HepG2 (cell line): ENCODE measurements at regions not wholly inside any gene's neighbourhood (a gene's known extent, or its start where the extent isn't known, plus 50 kb on each side); places are given as distances from the start of the nearest gene placed in this dataset.

Experiments
- ATAC-seq: fragments of 200-7000 bp; cut with Tn5 transposase; 3 replicates; pipeline ENCODE4 v1.9.1; 2020; ENCODE audit warnings: mild to moderate bottlenecking, moderate library complexity
- BruUV-seq: library from RNA; stranded (reverse); fragments of 400-500 nt; replicated peaks from 2 replicates; lab custom pipeline; 2021; lab: Mats Ljungman, UMichigan
- CTCF ChIA-PET: fragments of 300-600 bp; formaldehyde crosslinking; extraction: SDS; loops from one replicate; lab custom pipeline; 2021; ENCODE audit warnings: low total read pairs, inconsistent platforms, low intra/inter-chr PET ratio; lab: Yijun Ruan, JAX
- POLR2A ChIA-PET: fragments of 350-600 bp; sonication (Branson Sonifier 250); formaldehyde crosslinking; loops from one replicate; lab custom pipeline; 2020; ENCODE audit warnings: antibody characterized with exemption, inconsistent platforms; lab: Yijun Ruan, JAX
- DNase-seq: peaks from one replicate; pipeline ENCODE4 v3.0.0-alpha.2; 2015; ENCODE audit warnings: low spot score
- FAIRE-seq: peaks from 3 replicates; lab custom pipeline; 2011; peaks lifted over from hg19 to GRCh38; lab: Jason Lieb, UNC
- H2AFZ ChIP-seq: one replicate; pipeline ENCODE4 v1.6.1; 2011; ENCODE audit warnings: low read length, inconsistent platforms
- H3K27ac ChIP-seq: fragments of 300-600 bp; 3 replicates; pipeline ENCODE4 v1.8.0; 2011; ENCODE audit warnings: mixed run types, mild to moderate bottlenecking, mixed read lengths, low read length, inconsistent platforms; ENCODE audit not compliant: insufficient read depth; ENCODE audit errors: extremely low read length
- H3K27me3 ChIP-seq, 2 experiments: fragments of 200-600 bp in 1 of 2; 2 replicates in 1 of 2; 3 replicates in 1 of 2; pipeline versions ENCODE4 v1.6.0 to v1.8.0; 2011; ENCODE audit warnings: low read length in 2 of 2, mild to moderate bottlenecking in 2 of 2, moderate library complexity in 2 of 2, inconsistent platforms in 1 of 2; ENCODE audit not compliant: insufficient read depth in 2 of 2, control insufficient read depth in 1 of 2
- H3K36me3 ChIP-seq, 2 experiments: fragments of 200-600 bp in 1 of 2; replicated peaks in 1 of 2; 2 replicates in 1 of 2; 3 replicates in 1 of 2; pipeline versions ENCODE4 v1.5.1 to v1.8.0; 2011; ENCODE audit warnings: low read length in 2 of 2, inconsistent platforms in 1 of 2; ENCODE audit not compliant: insufficient read depth in 2 of 2, control insufficient read depth in 1 of 2
- H3K4me1 ChIP-seq: 2 replicates; pipeline ENCODE4 v1.5.1; 2012; ENCODE audit warnings: low read length, inconsistent platforms; ENCODE audit not compliant: insufficient read depth
- H3K4me2 ChIP-seq: 2 replicates; pipeline ENCODE4 v1.6.0; 2011; ENCODE audit warnings: low read depth, low read length, inconsistent platforms
- H3K4me3 ChIP-seq, 3 experiments: fragments of 200-600 bp in 1 of 3; sonication (generic), shearing (Covaris generic) in 1 of 3; replicated peaks in 1 of 3; 2 replicates each; pipeline ENCODE4 v1.5.1; 2011 to 2016; ENCODE audit warnings: low read length in 3 of 3, inconsistent platforms in 2 of 3, low read depth in 2 of 3, mild to moderate bottlenecking in 2 of 3, control low read depth in 1 of 3, mixed read lengths in 1 of 3; ENCODE audit not compliant: insufficient read depth in 1 of 3
- H3K79me2 ChIP-seq: one replicate; pipeline ENCODE4 v1.6.1; 2011; ENCODE audit warnings: low read length, inconsistent platforms; ENCODE audit not compliant: insufficient read depth
- H3K9ac ChIP-seq: 2 replicates; pipeline ENCODE4 v1.6.0; 2011; ENCODE audit warnings: mild to moderate bottlenecking, low read depth, low read length, inconsistent platforms; ENCODE audit not compliant: insufficient read depth
- H3K9me3 ChIP-seq: 2 replicates; pipeline ENCODE4 v1.5.1; 2012; ENCODE audit warnings: mild to moderate bottlenecking, low read length
- H4K20me1 ChIP-seq: 2 replicates; pipeline ENCODE4 v1.6.0; 2011; ENCODE audit warnings: inconsistent platforms, mild to moderate bottlenecking, low read length, moderate library complexity; ENCODE audit not compliant: insufficient read depth
- ATAD3A ChIP-seq: sonication (generic); formaldehyde crosslinking; IDR thresholded peaks from 2 replicates; pipeline ENCODE4 v1.4.0; 2020; ENCODE audit warnings: missing genetic modification reagents
- ELF4 ChIP-seq: sonication (generic); formaldehyde crosslinking; IDR thresholded peaks from 2 replicates; pipeline ENCODE4 v1.5.0; 2020; ENCODE audit warnings: missing genetic modification reagents, mild to moderate bottlenecking, moderate library complexity, borderline replicate concordance
- HOXA9 ChIP-seq: sonication (generic); formaldehyde crosslinking; IDR thresholded peaks from 2 replicates; pipeline ENCODE4 v1.8.1; 2022; ENCODE audit warnings: missing genetic modification reagents, mild to moderate bottlenecking, moderate library complexity, borderline replicate concordance
- IKZF4 ChIP-seq: sonication (generic); formaldehyde crosslinking; IDR thresholded peaks from 2 replicates; pipeline ENCODE4 v1.5.1; 2020; ENCODE audit warnings: borderline replicate concordance, mild to moderate bottlenecking, low read depth, missing genetic modification reagents; ENCODE audit errors: not compliant biosample characterization
- MAFF ChIP-seq: IDR thresholded peaks from 2 replicates; pipeline ENCODE4 v1.6.1; 2011; ENCODE audit warnings: low read depth, low read length, improper control_type of control experiment
- MAFK ChIP-seq, 2 experiments: IDR thresholded peaks in 1 of 2; conservative IDR thresholded peaks in 1 of 2; 2 replicates each; pipeline ENCODE4 v1.6.1; 2011; ENCODE audit warnings: improper control_type of control experiment in 2 of 2, low read length in 2 of 2
- MATR3 ChIP-seq: sonication (generic); formaldehyde crosslinking; IDR thresholded peaks from 2 replicates; pipeline ENCODE4 v1.4.0; 2020; ENCODE audit warnings: missing genetic modification reagents
- MXI1 ChIP-seq: IDR thresholded peaks from 3 replicates; pipeline ENCODE4 v1.6.1; 2012; ENCODE audit warnings: low read depth, low read length, inconsistent platforms, borderline replicate concordance
- NCOA5 ChIP-seq: sonication (generic); formaldehyde crosslinking; IDR thresholded peaks from 2 replicates; pipeline ENCODE4 v1.4.0; 2020; ENCODE audit warnings: missing genetic modification reagents
- RBFOX2 ChIP-seq: fragments of 200-400 bp; formaldehyde crosslinking; IDR thresholded peaks from 2 replicates; pipeline ENCODE4 v1.6.1; 2017; ENCODE audit warnings: low read depth, mild to moderate bottlenecking, low read length
- ZNF724P ChIP-seq: sonication (generic); formaldehyde crosslinking; IDR thresholded peaks from 2 replicates; pipeline ENCODE4 v1.8.0; 2022; ENCODE audit warnings: missing genetic modification reagents, borderline replicate concordance
- ZNF749 ChIP-seq: sonication (generic); formaldehyde crosslinking; IDR thresholded peaks from 2 replicates; pipeline ENCODE4 v1.8.0; 2022; ENCODE audit warnings: mild to moderate bottlenecking, missing genetic modification reagents, moderate library complexity, borderline replicate concordance
- WGBS: methylation state at CpG from one replicate; pipeline ENCODE4 v1.1.6; 2017; ENCODE audit warnings: low lambda C conversion rate; 5-methylcytosine and 5-hydroxymethylcytosine counted together
- in situ Hi-C: cut with HindIII; loops from 2 replicates; pipeline ENCODE4 v1.10.0; 2017; ENCODE audit warnings: low pct_unique_long_range_greater_than_20kb; ENCODE audit not compliant: extremely low pct_ligation_motif_present
- intact Hi-C: fragments of 100-400 bp; cut with micrococcal nuclease; formaldehyde crosslinking; loops from one replicate; pipeline ENCODE4 v1.10.0; 2022; ENCODE audit not compliant: unreplicated experiment
- TF ChIP-seq, protein P1 (sequence below): sonication (generic); formaldehyde crosslinking; conservative IDR thresholded peaks from 2 replicates; pipeline ENCODE4 v1.4.0; 2020; ENCODE audit warnings: missing genetic modification reagents

- TF ChIP-seq, protein P1, sequence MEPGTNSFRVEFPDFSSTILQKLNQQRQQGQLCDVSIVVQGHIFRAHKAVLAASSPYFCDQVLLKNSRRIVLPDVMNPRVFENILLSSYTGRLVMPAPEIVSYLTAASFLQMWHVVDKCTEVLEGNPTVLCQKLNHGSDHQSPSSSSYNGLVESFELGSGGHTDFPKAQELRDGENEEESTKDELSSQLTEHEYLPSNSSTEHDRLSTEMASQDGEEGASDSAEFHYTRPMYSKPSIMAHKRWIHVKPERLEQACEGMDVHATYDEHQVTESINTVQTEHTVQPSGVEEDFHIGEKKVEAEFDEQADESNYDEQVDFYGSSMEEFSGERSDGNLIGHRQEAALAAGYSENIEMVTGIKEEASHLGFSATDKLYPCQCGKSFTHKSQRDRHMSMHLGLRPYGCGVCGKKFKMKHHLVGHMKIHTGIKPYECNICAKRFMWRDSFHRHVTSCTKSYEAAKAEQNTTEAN, result no peak
- TF ChIP-seq MATR3 (CRISPR knock-in tag), result no peak
These were observed 178.1 kb downstream of the RNF144B start (continued) for GRCh38 chr6:18565231-18565630.

GRCh38 chr6:18567380-18567779 lies 180.2 kb downstream of the RNF144B start:
- no peaks in the 10 kb centered on the region for H3K9me3 ChIP-seq
- CTCF ChIA-PET, result no interaction called here
- intact Hi-C loops, result no loop called here
- no peaks in the 10 kb centered on the region for H3K79me2 ChIP-seq
- no peaks in the 10 kb centered on the region for H4K20me1 ChIP-seq
- H3K27me3 ChIP-seq, result 0 out of 5 replicates have a peak, but pooled peaks cover 0 to 3% of the 10 kb centered on the region in 2 experiments
- POLR2A ChIA-PET, result no interaction called here
- no peak overlapping the region for H2AFZ ChIP-seq
- in situ Hi-C loops, result no loop called here
- peak; percentile 96 for TF ChIP-seq MAFF
- no peak for TF ChIP-seq NCOA5 (CRISPR knock-in tag)
- TF ChIP-seq MAFK (conservative IDR thresholded peaks at IDR 0.05 in 1 of 2, IDR thresholded peaks at IDR 0.05 in 1 of 2; ENCODE audit: low read length in 2 of 2), result peak; percentile 95 to 98
- H3K4me1 ChIP-seq, result no peaks in the 10 kb centered on the region
- DNase-seq (no peak), FAIRE-seq (no peak), ATAC-seq (no peak)
- no peak overlapping the region for H3K9ac ChIP-seq
- H3K27ac ChIP-seq, result no peak overlapping the region
- BruUV-seq, result no TSS peak
- H3K36me3 ChIP-seq, result no peaks in the 10 kb centered on the region
- no peak overlapping the region for H3K4me2 ChIP-seq
- H3K4me3 ChIP-seq, result no peak overlapping the region
- WGBS, result 39% methylated on average over 2 of the region's 2 CpGs

DNA sequence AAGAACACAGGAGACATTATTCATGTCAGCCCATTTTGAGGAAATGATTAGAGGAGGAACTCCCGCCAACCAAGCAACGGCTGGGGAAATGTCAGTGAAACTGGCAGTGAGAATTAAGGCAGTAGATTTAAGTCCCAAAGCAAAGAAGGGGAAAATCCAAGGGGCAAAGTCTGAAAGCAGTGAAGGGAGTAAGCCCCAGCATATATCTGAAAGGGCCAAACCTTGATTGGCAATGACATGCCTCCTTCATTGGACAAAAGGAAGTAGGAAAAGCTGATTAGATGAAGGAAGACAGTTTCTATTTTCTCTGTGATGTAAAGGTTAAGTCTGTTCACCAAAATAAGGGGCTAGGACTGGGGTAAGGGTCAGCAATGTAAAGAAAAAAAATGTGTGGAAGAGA lies 190.3 kb downstream of the RNF144B start:
- no peak overlapping the region for H3K4me3 ChIP-seq
- ATAC-seq (no peak), FAIRE-seq (no peak), DNase-seq (no peak)
- in situ Hi-C loops (loop anchor here (25.0 kb wide), 1 partner anchor 1285 kb away; no protein-coding TSS in a partner anchor), intact Hi-C loops (no loop called here)
- no peak overlapping the region for H3K9ac ChIP-seq
- no peak overlapping the region for H3K27ac ChIP-seq
- H3K36me3 ChIP-seq, result no peaks in the 10 kb centered on the region
- ChIA-PET CTCF (no interaction called here), POLR2A (interaction anchor here (0.5 kb wide), 1 partner anchor 1078 kb away, joined by 3 read pairs; no protein-coding TSS in a partner anchor)
- WGBS, result 41% methylated on average over 2 of the region's 2 CpGs
- BruUV-seq, result no TSS peak
- H4K20me1 ChIP-seq, result no peaks in the 10 kb centered on the region
- no peaks in the 10 kb centered on the region for H3K27me3 ChIP-seq
- no peak overlapping the region for H3K4me2 ChIP-seq
- H3K79me2 ChIP-seq, result no peaks in the 10 kb centered on the region
- no peaks in the 10 kb centered on the region for H3K9me3 ChIP-seq
- H2AFZ ChIP-seq, result no peak overlapping the region
- H3K4me1 ChIP-seq, result no peaks in the 10 kb centered on the region
- no peak for TF ChIP-seq ZNF724P (CRISPR knock-in tag)
- TF ChIP-seq RBFOX2, result no peak
- no peak for TF ChIP-seq HOXA9 (CRISPR knock-in tag)
- TF ChIP-seq ZNF749 (CRISPR knock-in tag), result no peak
- TF ChIP-seq MXI1, result no peak
- TF ChIP-seq ELF4 (CRISPR knock-in tag), result no peak
- TF ChIP-seq ATAD3A (CRISPR knock-in tag), result no peak
- no peak for TF ChIP-seq IKZF4
